Heart right ventricle (tissue), 16 donors: ENCODE measurements at regions not wholly inside any gene's neighbourhood (a gene's known extent, or its start where the extent isn't known, plus 50 kb on each side); places are given as distances from the start of the nearest gene placed in this dataset.
"Not testable (repeated sequence)": the region's sequence is repeated elsewhere in the genome, so short reads cannot be mapped to it uniquely, and the experiment has no call there.

Experiments
- ATAC-seq, 8 donors: fragments of 200-7000 bp; cut with Tn5 transposase; one replicate each; pipeline ENCODE4 v1.9.1; 2020; ENCODE audit warnings: mild to moderate bottlenecking in 8 of 8, moderate library complexity in 8 of 8, moderate number of reproducible peaks in 1 of 8
- DNase-seq, 2 donors: peaks; one replicate each; pipeline ENCODE4 v3.0.0-alpha.2; 2020
- H3K27ac ChIP-seq, 10 donors: fragments of 200-600 bp; sonication (generic) in 2 of 10; one replicate each; pipeline versions ENCODE4 v1.5.0 to v1.8.0; 2020 to 2022; ENCODE audit warnings: mild to moderate bottlenecking in 3 of 10
- H3K27me3 ChIP-seq, 7 donors: fragments of 200-600 bp; one replicate each; pipeline ENCODE4 v1.8.0; 2021 to 2022; ENCODE audit warnings: mild to moderate bottlenecking in 2 of 7
- H3K36me3 ChIP-seq, 9 donors: fragments of 200-600 bp; sonication (generic) in 1 of 9; one replicate each; pipeline versions ENCODE4 v1.5.0 to v1.8.0; 2020 to 2022; ENCODE audit warnings: mild to moderate bottlenecking in 2 of 9
- H3K4me1 ChIP-seq, 9 donors: fragments of 200-600 bp; sonication (generic) in 1 of 9; one replicate each; pipeline versions ENCODE4 v1.5.0 to v1.8.0; 2020 to 2022; ENCODE audit warnings: mild to moderate bottlenecking in 4 of 9
- H3K4me3 ChIP-seq, 10 donors: fragments of 200-600 bp; sonication (generic) in 2 of 10; one replicate each; pipeline versions ENCODE4 v1.5.0 to v1.8.0; 2020 to 2022; ENCODE audit warnings: mild to moderate bottlenecking in 7 of 10, moderate library complexity in 2 of 10
- H3K9me3 ChIP-seq, 11 donors: fragments of 200-600 bp in 10 of 11; sonication (generic) in 2 of 11; one replicate each; pipeline versions ENCODE4 v1.5.0 to v1.8.0; 2013 to 2022; ENCODE audit warnings: mild to moderate bottlenecking in 2 of 11, control low read depth in 1 of 11, moderate library complexity in 1 of 11
- WGBS, 2 donors: extraction: QIAGEN DNeasy Blood & Tissue Kit; methylation state at CpG; one replicate each; pipeline ENCODE4 v1.1.7; 2013; ENCODE audit warnings: inconsistent platforms in 1 of 2; 5-methylcytosine and 5-hydroxymethylcytosine counted together
- intact Hi-C, 10 donors: fragments of 100-400 bp; cut with DNase I; formaldehyde crosslinking; loops; one replicate each; pipeline versions ENCODE4 v1.11.1 to v1.14.2; 2022
- TF ChIP-seq, protein P1 (sequence below), 9 donors: fragments of 200-600 bp; sonication (generic) in 2 of 9; IDR thresholded peaks; one replicate each; pipeline versions ENCODE4 v1.5.0 to v1.8.0; 2021 to 2022; ENCODE audit warnings: antibody characterized with exemption in 9 of 9, mild to moderate bottlenecking in 5 of 9, moderate library complexity in 1 of 9
- donor health status: Arrhythmogenic right ventricular cardiomyopathy.
- donor health status: ischemic (EF 13 %, LVEDD 7.1; RV severe dilation, severe dysfunction).
- donor health status: healthy with polysubstance abuse.
- donor health status: DM: no; HTN: yes; CAD: no.
- donor health status: DM: no; HTN: no; CAD: no.
- donor health status: ischemic (EF 25% LVEDD 6.9; RV normal size, moderate dysfunction).
- donor health status: ischemic (EF 25% LVEDD 5.7; RV mildly dilated, moderate dysfunction).
- donor health status: healthy.
- donor health status: DM: yes; HTN: yes; CAD: no.
- donor health status: Ischemic cardiomyopathy.
- donor health status: ischemic (EF 35%, LVEDD 5.7; RV mildly dilated, moderate dysfunction).
- donor health status: nonischemic (EF 11% LVEDD 7.7; RV severe dilation, severe dysfunction).
- donor health status: DM: yes; HTN: yes; CAD: no.
- donor health status: PGD.
- donor health status: ischemic (EF 29% LVEDD 5.4; RV normal size, mild dysfunction).
- donor health status: nonischemic (EF 23%, LVEDD 6.1; RV moderate dilation, normal function).

GRCh38 chr2:236785611-236786057, 216.0 kb downstream of the ACKR3 start:
- TF ChIP-seq, protein P1, sequence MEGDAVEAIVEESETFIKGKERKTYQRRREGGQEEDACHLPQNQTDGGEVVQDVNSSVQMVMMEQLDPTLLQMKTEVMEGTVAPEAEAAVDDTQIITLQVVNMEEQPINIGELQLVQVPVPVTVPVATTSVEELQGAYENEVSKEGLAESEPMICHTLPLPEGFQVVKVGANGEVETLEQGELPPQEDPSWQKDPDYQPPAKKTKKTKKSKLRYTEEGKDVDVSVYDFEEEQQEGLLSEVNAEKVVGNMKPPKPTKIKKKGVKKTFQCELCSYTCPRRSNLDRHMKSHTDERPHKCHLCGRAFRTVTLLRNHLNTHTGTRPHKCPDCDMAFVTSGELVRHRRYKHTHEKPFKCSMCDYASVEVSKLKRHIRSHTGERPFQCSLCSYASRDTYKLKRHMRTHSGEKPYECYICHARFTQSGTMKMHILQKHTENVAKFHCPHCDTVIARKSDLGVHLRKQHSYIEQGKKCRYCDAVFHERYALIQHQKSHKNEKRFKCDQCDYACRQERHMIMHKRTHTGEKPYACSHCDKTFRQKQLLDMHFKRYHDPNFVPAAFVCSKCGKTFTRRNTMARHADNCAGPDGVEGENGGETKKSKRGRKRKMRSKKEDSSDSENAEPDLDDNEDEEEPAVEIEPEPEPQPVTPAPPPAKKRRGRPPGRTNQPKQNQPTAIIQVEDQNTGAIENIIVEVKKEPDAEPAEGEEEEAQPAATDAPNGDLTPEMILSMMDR (IDR thresholded peaks at IDR 0.05), result no peak
- Histone ChIP-seq H3K27ac (peak overlapping the region in 3 of 10 donors; percentile 34 to 54 (median 43)), H3K4me1 (peaks cover 0 to 22% (median 0%) of the 10 kb centered on the region in 9 donors), H3K36me3 (no peaks in the 10 kb centered on the region), H3K9me3 (peaks cover 0 to 7% (median 0%) of the 10 kb centered on the region in 11 donors), H3K27me3 (peaks cover 0 to 5% (median 0%) of the 10 kb centered on the region in 7 donors), H3K4me3 (no peak overlapping the region)
- 45 to 51% methylated on average over 6 of the region's 6 CpGs for WGBS, 2 donors
- ATAC-seq (peak in 7 of 8 donors; percentile 52 to 78 (median 57)), DNase-seq (no peak)
- intact Hi-C loops, result no loop called here

DNA sequence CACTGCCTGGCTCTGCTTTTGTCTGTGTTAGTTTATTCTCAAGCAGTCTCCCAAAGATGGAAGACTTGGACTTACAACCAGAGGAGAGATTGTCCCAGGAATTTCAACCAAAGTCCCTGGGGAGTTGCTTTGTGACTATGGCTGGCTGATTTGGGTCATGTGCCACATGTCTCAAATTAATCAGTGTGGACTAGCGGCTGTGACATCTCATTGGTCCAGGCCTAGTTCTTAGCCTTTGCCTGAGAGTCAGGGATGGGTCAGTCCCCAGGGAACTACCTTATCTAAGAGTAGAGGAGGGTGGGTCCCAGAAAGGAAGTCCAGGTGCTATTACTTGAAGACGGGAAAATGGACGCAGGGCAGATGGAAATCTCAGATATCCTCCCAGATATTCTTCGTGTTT, 217.1 kb downstream of the ACKR3 start:
- Histone ChIP-seq H3K27me3 (peaks cover 0 to 13% (median 0%) of the 10 kb centered on the region in 7 donors), H3K4me1 (peaks cover 0 to 22% (median 0%) of the 10 kb centered on the region in 9 donors), H3K36me3 (no peaks in the 10 kb centered on the region), H3K27ac (peak overlapping the region in 3 of 10 donors; percentile 25 to 54 (median 44)), H3K9me3 (peaks cover 0 to 7% (median 0%) of the 10 kb centered on the region in 11 donors), H3K4me3 (no peak overlapping the region)
- TF ChIP-seq, protein P1 (IDR thresholded peaks at IDR 0.05), result no peak
- 72 to 82% methylated on average over 4 of the region's 4 CpGs for WGBS, 2 donors
- peak in 3 of 8 donors; percentile 15 to 31 (median 20) for ATAC-seq
- DNase-seq, result no peak
- intact Hi-C loops, result no loop called here

DNA sequence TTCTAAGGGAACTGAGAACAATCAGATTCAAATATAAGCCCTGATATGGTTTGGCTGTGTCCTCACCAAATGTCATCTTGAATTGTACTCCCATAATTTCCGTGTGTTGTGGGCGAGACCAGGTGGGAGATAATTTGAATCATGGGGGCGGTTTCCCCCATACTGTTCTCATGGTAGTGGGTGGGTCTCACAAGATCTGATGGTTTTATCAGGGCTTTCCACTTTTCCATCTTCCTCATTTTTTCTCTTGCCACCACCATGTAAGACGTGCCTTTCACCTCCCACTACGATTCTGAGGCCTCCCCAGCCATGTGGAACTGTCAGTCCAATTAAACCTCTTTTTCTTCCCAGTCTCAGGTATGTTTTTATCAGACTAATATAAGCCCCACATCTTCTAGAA, 217.8 kb downstream of the ACKR3 start:
- Histone ChIP-seq H3K27ac (peak overlapping the region in 3 of 10 donors; percentile 25 to 54 (median 44)), H3K4me1 (peaks cover 0 to 18% (median 0%) of the 10 kb centered on the region in 9 donors), H3K27me3 (peaks cover 0 to 13% (median 0%) of the 10 kb centered on the region in 7 donors)
- ATAC-seq, H3K9me3 ChIP-seq, H3K4me3 ChIP-seq, intact Hi-C loops, DNase-seq, H3K36me3 ChIP-seq: not testable (repeated sequence)
- WGBS, 2 donors, result 93% methylated on average over 5 of the region's 5 CpGs

DNA sequence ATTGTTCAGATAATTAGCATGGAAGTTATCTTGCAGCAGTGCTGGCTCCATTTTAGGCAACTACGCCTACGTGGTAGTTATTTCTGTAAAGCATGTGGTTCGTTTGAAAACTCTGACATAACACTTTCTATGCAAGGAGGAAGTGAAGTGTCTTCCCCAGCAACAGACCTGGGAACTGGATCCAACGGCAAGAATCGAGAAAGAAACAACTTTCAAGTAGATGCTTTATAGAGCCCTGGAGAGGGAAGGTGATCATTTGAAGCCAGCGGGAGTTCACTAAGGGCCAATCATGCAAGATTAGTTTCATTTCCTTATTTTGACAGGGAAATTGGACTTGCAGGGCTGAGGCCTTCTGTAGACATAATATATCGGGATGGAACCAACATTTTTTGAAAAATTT, 218.3 kb downstream of the ACKR3 start:
- Histone ChIP-seq H3K4me1 (peaks cover 0 to 17% (median 0%) of the 10 kb centered on the region in 9 donors), H3K27ac (peak overlapping the region in 4 of 10 donors; percentile 6 to 67 (median 34)), H3K9me3 (peaks cover 0 to 9% (median 0%) of the 10 kb centered on the region in 11 donors), H3K36me3 (no peaks in the 10 kb centered on the region), H3K27me3 (peaks cover 0 to 13% (median 0%) of the 10 kb centered on the region in 7 donors), H3K4me3 (no peak overlapping the region)
- TF ChIP-seq, protein P1 (IDR thresholded peaks at IDR 0.05), result no peak
- intact Hi-C loops, result no loop called here
- DNase-seq (no peak), ATAC-seq (peak in 7 of 8 donors; percentile 31 to 52 (median 40))
- 68 to 72% methylated on average over 7 of the region's 7 CpGs for WGBS, 2 donors

GRCh38 chr2:236790963-236791362, 221.3 kb downstream of the ACKR3 start:
- Histone ChIP-seq H3K27ac (no peak overlapping the region), H3K27me3 (peaks cover 0 to 17% (median 0%) of the 10 kb centered on the region in 7 donors), H3K4me3 (no peak overlapping the region), H3K36me3 (no peaks in the 10 kb centered on the region), H3K9me3 (peaks cover 0 to 7% (median 0%) of the 10 kb centered on the region in 11 donors), H3K4me1 (peaks cover 0 to 17% (median 0%) of the 10 kb centered on the region in 9 donors)
- TF ChIP-seq, protein P1 (IDR thresholded peaks at IDR 0.05), result no peak
- DNase-seq (no peak), ATAC-seq (no peak)
- intact Hi-C loops, result no loop called here
- WGBS, 2 donors, result 59 to 68% methylated on average over 6 of the region's 6 CpGs
